Common myeloid progenitor, CD34-positive (primary cell): ENCODE measurements at regions not wholly inside any gene's neighbourhood (a gene's known extent, or its start where the extent isn't known, plus 50 kb on each side); places are given as distances from the start of the nearest gene placed in this dataset.

ENCODE experiments used
- CTCF ChIA-PET: fragments of 350-600 bp; sonication (Branson Sonifier 250); formaldehyde crosslinking; loops from one replicate; lab custom pipeline; 2021; ENCODE audit warnings: antibody characterized with exemption; lab: Charles Lee
- POLR2A ChIA-PET: fragments of 350-600 bp; sonication (Branson Sonifier 250); formaldehyde crosslinking; loops from one replicate; lab custom pipeline; 2021; ENCODE audit warnings: antibody characterized with exemption; lab: Charles Lee
- DNase-seq, 3 donors: peaks; one replicate each; pipeline versions ENCODE4 v3.0.0 to v3.0.0-alpha.2; 2013
- H3K27ac ChIP-seq, 2 experiments: 1 replicate in 1 of 2; 2 replicates in 1 of 2; pipeline ENCODE4 v1.7.0; 2013; ENCODE audit warnings: inconsistent platforms in 2 of 2, low read length in 2 of 2, mild to moderate bottlenecking in 2 of 2, low read depth in 1 of 2, moderate library complexity in 1 of 2; ENCODE audit not compliant: severe bottlenecking in 2 of 2, insufficient read depth in 1 of 2, poor library complexity in 1 of 2
- H3K27me3 ChIP-seq, 5 experiments: replicated peaks in 2 of 5; 1 replicate in 3 of 5; 2 replicates in 2 of 5; pipeline versions ENCODE4 v1.6.1 to v1.7.0; 2013; ENCODE audit warnings: low read length in 4 of 5, mild to moderate bottlenecking in 2 of 5, moderate library complexity in 2 of 5, inconsistent platforms in 1 of 5; ENCODE audit not compliant: insufficient read depth in 5 of 5, control insufficient read depth in 4 of 5
- H3K36me3 ChIP-seq, 4 experiments: 1 replicate in 2 of 4; 2 replicates in 2 of 4; pipeline versions ENCODE4 v1.6.1 to v1.7.0; 2013; ENCODE audit warnings: low read length in 3 of 4, control low read depth in 1 of 4, mild to moderate bottlenecking in 1 of 4; ENCODE audit not compliant: control insufficient read depth in 4 of 4, insufficient read depth in 4 of 4
- H3K4me1 ChIP-seq, 4 experiments: 1 replicate in 3 of 4; 2 replicates in 1 of 4; pipeline versions ENCODE4 v1.6.1 to v1.7.1; 2013; ENCODE audit warnings: low read length in 3 of 4, mild to moderate bottlenecking in 3 of 4, control low read depth in 1 of 4, inconsistent platforms in 1 of 4, moderate library complexity in 1 of 4; ENCODE audit not compliant: control insufficient read depth in 4 of 4, insufficient read depth in 4 of 4; ENCODE audit errors: control extremely low read depth in 1 of 4
- H3K4me3 ChIP-seq, 7 experiments: 1 replicate in 4 of 7; 2 replicates in 3 of 7; pipeline versions ENCODE4 v1.5.1 to v1.7.0; 2013; ENCODE audit warnings: mild to moderate bottlenecking in 7 of 7, low read length in 6 of 7, moderate library complexity in 6 of 7, inconsistent platforms in 2 of 7, low read depth in 2 of 7, control low read depth in 1 of 7; ENCODE audit not compliant: insufficient read depth in 4 of 7, control insufficient read depth in 1 of 7; ENCODE audit errors: extremely low read depth in 1 of 7
- H3K9me3 ChIP-seq, 5 experiments: 1 replicate in 4 of 5; 2 replicates in 1 of 5; pipeline versions ENCODE4 v1.6.1 to v1.7.1; 2013; ENCODE audit warnings: low read length in 4 of 5, mild to moderate bottlenecking in 2 of 5, inconsistent platforms in 1 of 5, low read depth in 1 of 5, moderate library complexity in 1 of 5; ENCODE audit not compliant: control insufficient read depth in 4 of 5, insufficient read depth in 2 of 5; ENCODE audit errors: control extremely low read depth in 1 of 5
- WGBS: methylation state at CpG from one replicate; pipeline ENCODE4 v1.1.5; 2013; ENCODE audit not compliant: insufficient coverage; 5-methylcytosine and 5-hydroxymethylcytosine counted together

- POLR2A ChIA-PET, result no interaction called here
- Histone ChIP-seq H3K4me1 (peaks cover 0 to 12% (median 2%) of the 10 kb centered on the region in 4 experiments), H3K27me3 (no peaks in the 10 kb centered on the region), H3K27ac (no peak overlapping the region), H3K36me3 (no peaks in the 10 kb centered on the region), H3K9me3 (peaks cover 0 to 5% (median 0%) of the 10 kb centered on the region in 5 experiments), H3K4me3 (no peak overlapping the region)
- CTCF ChIA-PET, result interaction anchor here (2.0 kb wide), 1 partner anchor 13 kb away, joined by 4 read pairs; no protein-coding TSS in a partner anchor
- no peak for DNase-seq
- 95% methylated on average over 3 of the region's 8 CpGs for WGBS
Measured at GRCh38 chr9:16070455-16071145, 517.8 kb downstream of the CCDC171 start.

- POLR2A ChIA-PET, result no interaction called here
- no peak for DNase-seq
- no peak overlapping the region for H3K4me3 ChIP-seq
- H3K4me1 ChIP-seq, result peaks cover 0 to 12% (median 0%) of the 10 kb centered on the region in 4 experiments
- H3K36me3 ChIP-seq, result no peaks in the 10 kb centered on the region
- no peaks in the 10 kb centered on the region for H3K27me3 ChIP-seq
- peaks cover 0 to 5% (median 0%) of the 10 kb centered on the region in 5 experiments for H3K9me3 ChIP-seq
- H3K27ac ChIP-seq, result no peak overlapping the region
- CTCF ChIA-PET, result interaction anchor here (2.0 kb wide), 1 partner anchor 13 kb away, joined by 4 read pairs; no protein-coding TSS in a partner anchor
- 100% methylated on average over 4 of the region's 4 CpGs for WGBS
Measured at GRCh38 chr9:16071400-16071799, 518.6 kb downstream of the CCDC171 start.

- peak; percentile 3 to 40 (median 37) for DNase-seq
- CTCF ChIA-PET, result no interaction called here
- H3K27ac ChIP-seq, result no peak overlapping the region
- no peak overlapping the region for H3K4me3 ChIP-seq
- peaks cover 0 to 5% (median 0%) of the 10 kb centered on the region in 5 experiments for H3K9me3 ChIP-seq
- H3K27me3 ChIP-seq, result no peaks in the 10 kb centered on the region
- H3K4me1 ChIP-seq, result peaks cover 0 to 12% (median 0%) of the 10 kb centered on the region in 4 experiments
- H3K36me3 ChIP-seq, result no peaks in the 10 kb centered on the region
- WGBS, result no CpG with 5 or more reads among the region's 2 CpGs
- POLR2A ChIA-PET, result interaction anchor here (0.5 kb wide), 1 partner anchor 67 kb away, joined by 4 read pairs; no protein-coding TSS in a partner anchor
Measured at GRCh38 chr9:16074963-16075362, 522.1 kb downstream of the CCDC171 start.

- no peak overlapping the region for H3K4me3 ChIP-seq
- WGBS, result no CpG with 5 or more reads among the region's 1 CpG
- H3K9me3 ChIP-seq, result peaks cover 0 to 5% (median 0%) of the 10 kb centered on the region in 5 experiments
- peaks cover 0 to 12% (median 0%) of the 10 kb centered on the region in 4 experiments for H3K4me1 ChIP-seq
- H3K27ac ChIP-seq, result no peak overlapping the region
- H3K36me3 ChIP-seq, result no peaks in the 10 kb centered on the region
- ChIA-PET CTCF (no interaction called here), POLR2A (no interaction called here)
- DNase-seq, result no peak
- no peaks in the 10 kb centered on the region for H3K27me3 ChIP-seq
Measured at GRCh38 chr9:16075696-16076095, 522.9 kb downstream of the CCDC171 start.

DNA sequence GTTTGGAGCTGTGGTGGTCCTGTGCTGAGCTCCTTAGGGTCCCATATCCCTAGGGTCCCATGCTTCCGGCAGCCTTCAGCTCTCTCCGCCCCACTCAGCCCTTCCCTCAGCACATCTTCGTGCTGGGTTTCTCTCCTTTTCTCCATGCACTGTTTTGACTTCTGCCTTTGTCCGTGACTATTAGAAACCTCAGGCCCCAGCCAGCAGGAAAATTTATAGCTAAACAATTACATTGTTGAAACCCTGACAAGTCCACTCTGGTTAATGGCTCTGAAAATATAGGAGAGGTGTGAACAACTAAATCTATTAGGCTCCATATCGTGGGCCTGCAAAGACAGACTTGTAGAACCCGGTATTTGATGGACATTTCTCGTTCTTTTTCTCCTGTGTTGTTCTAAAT lies 523.7 kb downstream of the CCDC171 start:
- CTCF ChIA-PET, result no interaction called here
- H3K4me1 ChIP-seq, result peaks cover 0 to 12% (median 0%) of the 10 kb centered on the region in 4 experiments

GRCh38 chr9:16082796-16083195 lies 530.0 kb downstream of the CCDC171 start:
- Histone ChIP-seq H3K4me1 (no peaks in the 10 kb centered on the region), H3K27me3 (no peaks in the 10 kb centered on the region), H3K4me3 (no peak overlapping the region), H3K9me3 (no peaks in the 10 kb centered on the region), H3K36me3 (no peaks in the 10 kb centered on the region), H3K27ac (no peak overlapping the region)
- CTCF ChIA-PET, result no interaction called here
- POLR2A ChIA-PET, result no interaction called here
- no CpG with 5 or more reads among the region's 1 CpG for WGBS
- no peak for DNase-seq

More for the DNA sequence above, 523.7 kb downstream of the CCDC171 start:
- Histone ChIP-seq H3K9me3 (peaks cover 0 to 5% (median 0%) of the 10 kb centered on the region in 5 experiments), H3K27me3 (no peaks in the 10 kb centered on the region), H3K27ac (no peak overlapping the region), H3K36me3 (no peaks in the 10 kb centered on the region), H3K4me3 (no peak overlapping the region)
- DNase-seq, result no peak
- WGBS, result 100% methylated on average over 6 of the region's 7 CpGs
- POLR2A ChIA-PET, result no interaction called here

GRCh38 chr9:16085167-16085726 lies 532.4 kb downstream of the CCDC171 start:
- POLR2A ChIA-PET, result no interaction called here
- Histone ChIP-seq H3K27me3 (no peaks in the 10 kb centered on the region), H3K4me3 (no peak overlapping the region), H3K4me1 (no peaks in the 10 kb centered on the region), H3K27ac (no peak overlapping the region), H3K36me3 (no peaks in the 10 kb centered on the region), H3K9me3 (no peaks in the 10 kb centered on the region)
- CTCF ChIA-PET, result interaction anchor here (0.5 to 1.4 kb wide), 4 partner anchors 8 to 1286 kb away, joined by 3 to 5 read pairs (median 3); no protein-coding TSS in a partner anchor
- no peak for DNase-seq
- WGBS, result 97% methylated on average over 2 of the region's 5 CpGs
